Cardiac muscle cell (in vitro differentiated cells and primary cell): ENCODE measurements at regions not wholly inside any gene's neighbourhood (a gene's known extent, or its start where the extent isn't known, plus 50 kb on each side); places are given as distances from the start of the nearest gene placed in this dataset.

Experiments
- DNase-seq, 2 donors: peaks; one replicate each; pipeline versions ENCODE4 v3.0.0 to v3.0.0-alpha.2; 2010 to 2017; ENCODE audit warnings: low read depth in 1 of 2, low spot score in 1 of 2
- H3K27ac ChIP-seq: fragments of 200-600 bp; sonication (generic); 2 replicates; pipeline ENCODE4 v1.5.1; 2016
- H3K27me3 ChIP-seq: fragments of 200-600 bp; sonication (generic); 2 replicates; pipeline ENCODE4 v1.6.0; 2016; ENCODE audit warnings: control low read depth
- H3K36me3 ChIP-seq: fragments of 200-600 bp; sonication (generic); 2 replicates; pipeline ENCODE4 v1.5.1; 2016; ENCODE audit warnings: control low read depth
- H3K4me1 ChIP-seq: fragments of 200-600 bp; sonication (generic); 2 replicates; pipeline ENCODE4 v1.8.1; 2017; ENCODE audit warnings: low read depth, mild to moderate bottlenecking, mixed run types
- H3K4me3 ChIP-seq: fragments of 200-600 bp; sonication (generic); 2 replicates; pipeline ENCODE4 v1.5.1; 2016; ENCODE audit warnings: mild to moderate bottlenecking
- H3K9me3 ChIP-seq: fragments of 200-600 bp; sonication (generic); 2 replicates; pipeline ENCODE4 v1.5.1; 2017; ENCODE audit warnings: low read depth, mild to moderate bottlenecking, control low read depth
- TF ChIP-seq, protein P1 (sequence below): IDR thresholded peaks from 2 replicates; pipeline ENCODE4 v1.5.1; 2012; ENCODE audit warnings: low read depth, mild to moderate bottlenecking, low read length

DNA sequence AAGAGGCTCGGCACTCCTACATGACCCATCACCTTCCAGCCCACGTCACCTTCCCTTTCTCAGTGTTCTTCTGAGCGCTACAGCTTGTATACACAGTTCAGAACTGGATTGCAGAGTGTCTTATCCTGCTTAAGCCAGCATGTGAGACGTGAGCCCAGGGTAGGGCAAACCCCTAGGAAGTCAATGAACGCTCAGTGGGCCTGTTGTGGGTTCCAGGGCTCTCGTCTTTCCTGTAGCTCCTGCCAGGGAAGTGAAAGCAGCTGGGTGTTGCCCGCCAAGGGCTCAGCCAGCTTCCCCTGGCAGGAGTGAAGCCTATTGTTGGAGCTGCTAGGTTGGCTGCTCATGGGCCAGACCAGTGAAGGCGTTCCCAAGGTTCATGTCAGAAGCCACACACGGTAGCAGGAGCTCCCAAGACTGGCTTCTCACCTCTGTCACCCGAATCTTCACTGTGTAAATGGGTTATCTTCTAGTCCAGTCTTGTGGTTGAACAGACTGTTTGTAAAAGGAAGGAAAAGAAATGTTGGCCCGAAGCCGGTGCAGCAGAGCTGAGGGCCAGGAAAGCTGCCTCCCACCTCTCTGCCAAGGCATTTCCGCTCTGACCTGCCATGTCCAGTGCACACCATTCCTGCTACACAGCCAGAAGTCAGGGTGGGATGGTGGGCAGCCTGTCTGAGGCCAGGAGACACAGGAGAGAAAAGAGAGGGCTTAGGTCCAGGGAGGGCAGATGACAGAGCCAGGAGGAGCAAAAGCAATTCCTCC is 69.6 kb upstream of the RMDN2 start:
- TF ChIP-seq, protein P1, sequence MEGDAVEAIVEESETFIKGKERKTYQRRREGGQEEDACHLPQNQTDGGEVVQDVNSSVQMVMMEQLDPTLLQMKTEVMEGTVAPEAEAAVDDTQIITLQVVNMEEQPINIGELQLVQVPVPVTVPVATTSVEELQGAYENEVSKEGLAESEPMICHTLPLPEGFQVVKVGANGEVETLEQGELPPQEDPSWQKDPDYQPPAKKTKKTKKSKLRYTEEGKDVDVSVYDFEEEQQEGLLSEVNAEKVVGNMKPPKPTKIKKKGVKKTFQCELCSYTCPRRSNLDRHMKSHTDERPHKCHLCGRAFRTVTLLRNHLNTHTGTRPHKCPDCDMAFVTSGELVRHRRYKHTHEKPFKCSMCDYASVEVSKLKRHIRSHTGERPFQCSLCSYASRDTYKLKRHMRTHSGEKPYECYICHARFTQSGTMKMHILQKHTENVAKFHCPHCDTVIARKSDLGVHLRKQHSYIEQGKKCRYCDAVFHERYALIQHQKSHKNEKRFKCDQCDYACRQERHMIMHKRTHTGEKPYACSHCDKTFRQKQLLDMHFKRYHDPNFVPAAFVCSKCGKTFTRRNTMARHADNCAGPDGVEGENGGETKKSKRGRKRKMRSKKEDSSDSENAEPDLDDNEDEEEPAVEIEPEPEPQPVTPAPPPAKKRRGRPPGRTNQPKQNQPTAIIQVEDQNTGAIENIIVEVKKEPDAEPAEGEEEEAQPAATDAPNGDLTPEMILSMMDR, result no peak
- Histone ChIP-seq H3K27me3 (peaks cover 6% of the 10 kb centered on the region), H3K9me3 (no peaks in the 10 kb centered on the region), H3K4me1 (peaks cover 29% of the 10 kb centered on the region), H3K36me3 (no peaks in the 10 kb centered on the region), H3K27ac (no peak overlapping the region), H3K4me3 (no peak overlapping the region)
- peak in 1 of 2 donors; percentile 57 for DNase-seq

DNA sequence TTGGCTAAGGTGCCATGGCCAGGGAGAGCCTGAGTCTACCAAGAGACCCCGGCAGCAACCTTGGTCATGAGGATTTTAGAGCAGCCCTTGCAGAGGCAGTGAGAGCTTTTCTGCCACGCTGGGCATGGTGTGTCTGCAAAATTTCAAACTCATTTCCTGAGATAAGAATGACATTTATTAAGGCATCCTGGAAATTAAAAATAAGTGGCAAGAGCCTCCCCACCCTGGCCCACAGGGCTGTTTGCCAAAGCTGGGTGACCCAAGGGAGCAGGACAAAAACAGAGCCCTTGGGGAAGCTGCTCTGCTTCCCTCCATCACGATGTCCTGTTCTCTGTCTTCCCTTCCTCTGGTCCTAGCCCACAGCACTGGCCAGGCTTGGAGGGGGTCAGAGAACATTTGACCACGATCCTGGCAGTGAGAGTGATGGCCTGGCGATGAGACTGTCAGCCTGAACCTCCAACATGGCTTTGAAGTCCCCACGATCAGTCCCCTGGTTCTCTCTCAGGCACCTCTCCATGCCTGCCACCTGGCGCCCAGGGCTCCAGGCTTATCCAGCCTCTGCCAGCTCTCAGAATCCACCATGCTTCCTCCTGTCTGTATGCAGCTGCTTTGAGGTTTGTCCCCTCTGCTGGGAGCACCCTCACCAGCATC is 68.9 kb upstream of the RMDN2 start:
- Histone ChIP-seq H3K9me3 (no peaks in the 10 kb centered on the region), H3K27me3 (peaks cover 6% of the 10 kb centered on the region), H3K4me3 (no peak overlapping the region), H3K4me1 (peaks cover 26% of the 10 kb centered on the region), H3K27ac (no peak overlapping the region), H3K36me3 (no peaks in the 10 kb centered on the region)
- TF ChIP-seq, protein P1, result no peak
- no peak for DNase-seq

DNA sequence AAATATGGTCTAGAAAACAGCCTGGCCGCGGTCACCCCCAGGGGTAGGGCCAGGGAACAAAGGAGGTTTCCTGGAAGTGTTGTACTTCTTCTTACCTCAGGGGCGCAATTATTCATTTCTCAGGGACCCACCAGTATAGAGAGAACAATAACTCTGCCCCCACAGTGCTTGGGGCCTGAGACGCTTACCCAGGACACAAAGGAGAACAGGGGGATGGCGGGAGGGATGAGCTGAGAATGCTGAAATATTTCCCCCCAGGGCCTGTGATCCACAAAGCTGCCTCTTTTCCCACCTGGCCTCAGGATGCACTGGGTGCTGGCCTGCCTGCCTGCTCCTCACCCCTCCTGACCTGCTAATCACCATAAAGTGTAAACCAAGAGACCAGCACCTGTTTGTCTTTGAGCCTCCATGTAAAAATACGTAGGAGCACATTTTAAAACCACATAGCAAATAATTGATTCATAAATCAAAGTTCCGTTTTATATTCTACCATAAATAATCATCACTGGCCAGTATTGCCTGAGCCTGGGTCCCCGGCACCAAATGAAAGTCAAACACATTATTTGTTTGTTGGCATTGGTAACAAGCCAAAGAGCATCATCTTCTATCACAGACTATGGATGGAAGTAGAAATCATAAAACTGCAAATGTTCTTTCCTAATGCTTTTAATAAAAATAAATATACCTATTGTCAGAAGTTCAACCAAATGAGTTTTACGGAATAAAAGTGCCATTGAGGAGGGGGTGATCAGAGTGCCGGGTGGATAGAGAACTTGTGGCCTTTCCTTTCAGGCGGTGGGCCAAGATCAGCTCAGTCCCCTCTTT is 67.3 kb upstream of the RMDN2 start:
- no peak for DNase-seq
- H3K4me3 ChIP-seq, result no peak overlapping the region
- no peaks in the 10 kb centered on the region for H3K36me3 ChIP-seq
- H3K27ac ChIP-seq, result peak overlapping the region; percentile 63
- TF ChIP-seq, protein P1, result no peak
- H3K9me3 ChIP-seq, result no peaks in the 10 kb centered on the region
- peaks cover 16% of the 10 kb centered on the region for H3K4me1 ChIP-seq
- peaks cover 6% of the 10 kb centered on the region for H3K27me3 ChIP-seq

DNA sequence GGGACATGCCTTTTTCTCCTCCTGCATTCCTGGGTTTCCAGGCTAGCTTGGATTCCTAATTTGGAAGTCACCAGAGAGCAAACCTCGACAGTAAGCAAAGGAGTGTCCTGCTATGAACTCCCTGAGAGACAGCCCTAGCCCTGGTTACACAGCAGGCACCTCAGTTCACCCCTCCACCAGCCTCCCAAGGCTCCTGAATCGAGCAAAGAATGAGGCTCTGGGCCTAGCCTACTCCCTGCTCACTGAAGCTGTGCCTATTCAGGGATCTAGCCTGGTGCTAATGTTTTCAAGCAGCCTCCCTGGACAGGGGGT is 66.7 kb upstream of the RMDN2 start:
- Histone ChIP-seq H3K27me3 (peaks cover 6% of the 10 kb centered on the region), H3K4me1 (peaks cover 16% of the 10 kb centered on the region)
- TF ChIP-seq, protein P1, result no peak

DNA sequence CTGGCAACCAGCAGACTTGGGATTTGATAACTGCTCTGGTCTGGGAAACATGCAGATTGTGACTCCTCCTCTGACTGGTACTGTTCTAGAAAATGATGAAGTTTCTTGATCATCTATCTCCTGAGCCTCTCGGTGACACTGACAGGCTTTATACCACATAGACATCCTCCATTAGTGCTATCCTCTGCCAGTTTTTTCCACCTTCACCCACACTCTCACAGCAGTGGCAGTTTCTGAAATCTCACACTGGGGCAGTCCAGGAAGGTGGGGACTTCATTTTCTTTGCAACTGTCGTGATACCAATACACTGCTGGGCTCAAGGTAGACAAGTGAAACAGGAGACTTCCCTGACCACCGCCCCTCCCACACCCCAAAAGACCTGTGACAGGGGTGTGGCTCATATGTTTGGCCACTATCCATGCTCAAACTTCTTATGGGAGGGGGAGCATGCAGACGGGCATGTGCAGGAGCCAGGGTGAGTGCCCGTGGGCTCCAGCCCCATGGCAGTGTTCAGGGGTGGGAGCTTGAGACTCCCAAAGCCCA is 66.3 kb upstream of the RMDN2 start:
- TF ChIP-seq, protein P1, result no peak
- DNase-seq, result no peak
- H3K27me3 ChIP-seq, result peaks cover 6% of the 10 kb centered on the region
- peaks cover 16% of the 10 kb centered on the region for H3K4me1 ChIP-seq
- H3K4me3 ChIP-seq, result no peak overlapping the region
- H3K9me3 ChIP-seq, result no peaks in the 10 kb centered on the region
- H3K36me3 ChIP-seq, result no peaks in the 10 kb centered on the region
- H3K27ac ChIP-seq, result peak overlapping the region; percentile 63

More for the DNA sequence above, 66.7 kb upstream of the RMDN2 start:
- no peaks in the 10 kb centered on the region for H3K9me3 ChIP-seq
- H3K36me3 ChIP-seq, result no peaks in the 10 kb centered on the region
- H3K27ac ChIP-seq, result peak overlapping the region; percentile 63
- no peak overlapping the region for H3K4me3 ChIP-seq
- peak; percentile 48 to 62 for DNase-seq
